Brain microvascular endothelial cell (primary cell): ENCODE measurements at regions not wholly inside any gene's neighbourhood (a gene's known extent, or its start where the extent isn't known, plus 50 kb on each side); places are given as distances from the start of the nearest gene placed in this dataset.

Experiments used
- DNase-seq: peaks from one replicate; pipeline ENCODE4 v3.0.0-alpha.2; 2020
- H3K27ac ChIP-seq: fragments of 250-450 bp; sonication (Bioruptor Pico); 2 replicates; pipeline ENCODE4 v1.5.1; 2020; ENCODE audit warnings: mild to moderate bottlenecking, moderate library complexity
- H3K27me3 ChIP-seq: fragments of 250-450 bp; sonication (Bioruptor Pico); replicated peaks from 2 replicates; pipeline ENCODE4 v1.5.1; 2020; ENCODE audit warnings: mild to moderate bottlenecking
- H3K36me3 ChIP-seq: fragments of 250-450 bp; sonication (Bioruptor Pico); replicated peaks from 2 replicates; pipeline ENCODE4 v1.5.1; 2020; ENCODE audit warnings: mild to moderate bottlenecking
- H3K4me3 ChIP-seq: 2 replicates; pipeline ENCODE4 v1.5.1; 2011; ENCODE audit warnings: low read depth, mild to moderate bottlenecking, control low read depth, low read length, moderate library complexity
- in situ Hi-C: cut with HindIII; loops from 2 replicates; pipeline ENCODE4 v1.10.0; 2017; ENCODE audit warnings: low sequenced_read_pairs, low pct_ligation_motif_present
- TF ChIP-seq, protein P1 (sequence below): IDR thresholded peaks from 2 replicates; pipeline ENCODE4 v1.5.1; 2011; ENCODE audit warnings: low read depth, mild to moderate bottlenecking, moderate library complexity, low read length, control low read depth, inconsistent platforms; ENCODE audit errors: missing control alignments

GRCh38 chr13:85616275-85616674 is 182.9 kb downstream of the SLITRK6 start:
- in situ Hi-C loops: no loop called here
- TF ChIP-seq, protein P1, sequence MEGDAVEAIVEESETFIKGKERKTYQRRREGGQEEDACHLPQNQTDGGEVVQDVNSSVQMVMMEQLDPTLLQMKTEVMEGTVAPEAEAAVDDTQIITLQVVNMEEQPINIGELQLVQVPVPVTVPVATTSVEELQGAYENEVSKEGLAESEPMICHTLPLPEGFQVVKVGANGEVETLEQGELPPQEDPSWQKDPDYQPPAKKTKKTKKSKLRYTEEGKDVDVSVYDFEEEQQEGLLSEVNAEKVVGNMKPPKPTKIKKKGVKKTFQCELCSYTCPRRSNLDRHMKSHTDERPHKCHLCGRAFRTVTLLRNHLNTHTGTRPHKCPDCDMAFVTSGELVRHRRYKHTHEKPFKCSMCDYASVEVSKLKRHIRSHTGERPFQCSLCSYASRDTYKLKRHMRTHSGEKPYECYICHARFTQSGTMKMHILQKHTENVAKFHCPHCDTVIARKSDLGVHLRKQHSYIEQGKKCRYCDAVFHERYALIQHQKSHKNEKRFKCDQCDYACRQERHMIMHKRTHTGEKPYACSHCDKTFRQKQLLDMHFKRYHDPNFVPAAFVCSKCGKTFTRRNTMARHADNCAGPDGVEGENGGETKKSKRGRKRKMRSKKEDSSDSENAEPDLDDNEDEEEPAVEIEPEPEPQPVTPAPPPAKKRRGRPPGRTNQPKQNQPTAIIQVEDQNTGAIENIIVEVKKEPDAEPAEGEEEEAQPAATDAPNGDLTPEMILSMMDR: no peak
- Histone ChIP-seq H3K27me3 (no peaks in the 10 kb centered on the region), H3K36me3 (no peaks in the 10 kb centered on the region), H3K27ac (no peak overlapping the region), H3K4me3 (no peak overlapping the region)
- no peak for DNase-seq

DNA sequence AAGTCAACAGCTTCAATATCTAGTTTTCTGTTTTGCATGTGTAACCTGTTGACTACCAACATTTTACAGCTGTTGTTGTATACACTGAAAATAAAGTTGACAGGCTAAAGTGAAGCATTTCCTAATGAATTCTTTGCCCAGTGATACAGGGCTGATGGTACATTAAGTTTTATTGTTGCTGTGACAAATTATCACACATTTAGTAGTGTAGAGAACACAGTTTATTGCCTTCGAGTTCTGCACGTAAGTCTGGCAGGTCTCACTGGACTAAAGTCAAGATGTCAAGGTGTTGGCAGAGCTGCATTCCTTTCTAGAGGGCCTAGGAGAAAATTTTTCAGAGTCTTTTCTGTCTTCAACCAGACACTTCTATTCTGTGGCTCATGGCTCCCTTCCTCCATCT is 184.2 kb downstream of the SLITRK6 start:
- Histone ChIP-seq H3K27ac (no peak overlapping the region), H3K27me3 (no peaks in the 10 kb centered on the region), H3K4me3 (no peak overlapping the region), H3K36me3 (no peaks in the 10 kb centered on the region)
- TF ChIP-seq, protein P1: no peak
- in situ Hi-C loops: no loop called here
- DNase-seq: no peak

DNA sequence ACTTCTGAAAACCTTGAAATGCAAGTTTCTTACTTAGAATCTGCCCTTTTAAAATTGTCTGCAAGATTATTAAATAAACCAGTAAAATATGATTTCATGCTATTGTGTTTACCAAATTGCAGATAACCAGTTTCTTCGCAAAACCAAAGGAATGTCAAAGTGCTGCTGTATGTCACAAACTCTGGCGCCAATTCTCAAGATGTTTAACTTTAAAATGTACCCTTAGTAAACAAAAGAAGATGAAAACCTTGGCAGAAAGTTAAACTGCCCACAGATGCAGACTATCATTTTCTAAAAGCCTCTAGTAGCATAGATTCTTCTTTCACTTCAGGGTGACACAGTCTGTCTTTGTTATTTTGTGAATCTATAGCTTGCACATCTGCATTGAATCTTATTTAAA is 189.2 kb downstream of the SLITRK6 start:
- in situ Hi-C loops: no loop called here

GRCh38 chr13:85608255-85608829 is 190.9 kb downstream of the SLITRK6 start:
- H3K36me3 ChIP-seq: no peaks in the 10 kb centered on the region
- in situ Hi-C loops: no loop called here

More for the DNA sequence above, 189.2 kb downstream of the SLITRK6 start:
- TF ChIP-seq, protein P1: no peak
- DNase-seq: no peak
- Histone ChIP-seq H3K4me3 (no peak overlapping the region), H3K27ac (no peak overlapping the region), H3K36me3 (no peaks in the 10 kb centered on the region), H3K27me3 (no peaks in the 10 kb centered on the region)

DNA sequence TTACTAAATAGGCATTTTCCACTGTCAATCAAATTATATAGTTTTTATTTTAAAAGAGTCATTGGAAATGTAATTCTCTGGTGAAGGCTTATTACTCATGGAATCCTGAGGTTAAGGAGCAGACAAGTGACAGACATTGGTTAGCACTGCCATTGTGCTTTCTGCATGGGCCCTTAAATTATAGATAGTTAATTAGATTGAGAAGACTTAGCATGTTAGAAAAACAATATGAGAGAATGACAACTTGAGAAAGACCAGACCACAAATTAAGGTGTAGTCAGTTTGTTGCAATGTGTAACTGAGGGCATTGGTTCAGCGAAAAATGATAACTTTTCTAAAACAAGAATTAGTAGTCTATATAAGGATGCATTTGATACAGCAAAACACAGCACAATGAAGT is 195.5 kb downstream of the SLITRK6 start:
- no peak overlapping the region for H3K4me3 ChIP-seq
- no peak for DNase-seq
- H3K27me3 ChIP-seq: no peaks in the 10 kb centered on the region
- TF ChIP-seq, protein P1: no peak
- H3K36me3 ChIP-seq: no peaks in the 10 kb centered on the region
- in situ Hi-C loops: no loop called here
- H3K27ac ChIP-seq: no peak overlapping the region

More at GRCh38 chr13:85608255-85608829, 190.9 kb downstream of the SLITRK6 start:
- Histone ChIP-seq H3K4me3 (no peak overlapping the region), H3K27me3 (no peaks in the 10 kb centered on the region), H3K27ac (no peak overlapping the region)
- TF ChIP-seq, protein P1: no peak
- DNase-seq: no peak

- H3K27me3 ChIP-seq: no peaks in the 10 kb centered on the region
- H3K4me3 ChIP-seq: no peak overlapping the region
- DNase-seq: no peak
- TF ChIP-seq, protein P1: no peak
- no peak overlapping the region for H3K27ac ChIP-seq
- in situ Hi-C loops: no loop called here
- no peaks in the 10 kb centered on the region for H3K36me3 ChIP-seq
Observed at GRCh38 chr13:85601526-85601925, 197.7 kb downstream of the SLITRK6 start.
